MM.1S (cell line): ENCODE measurements at regions not wholly inside any gene's neighbourhood (a gene's known extent, or its start where the extent isn't known, plus 50 kb on each side); places are given as distances from the start of the nearest gene placed in this dataset.

ENCODE experiments used
- DNase-seq: peaks from one replicate; pipeline ENCODE4 v3.0.0-alpha.2; 2015
- H2AFZ ChIP-seq: fragments of 300-600 bp; sonication (generic); 2 replicates; pipeline ENCODE4 v1.6.0; 2016; ENCODE audit warnings: antibody characterized with exemption, low read length
- H3F3A ChIP-seq: fragments of 300-600 bp; sonication (generic); 2 replicates; pipeline ENCODE4 v1.6.1; 2016; ENCODE audit warnings: mild to moderate bottlenecking, antibody characterized with exemption, low read length, moderate library complexity, mixed read lengths; ENCODE audit not compliant: insufficient read depth
- H3K27ac ChIP-seq: fragments of 300-600 bp; sonication (generic); 2 replicates; pipeline ENCODE4 v1.5.1; 2016; ENCODE audit warnings: mild to moderate bottlenecking, low read length
- H3K27me3 ChIP-seq: fragments of 300-600 bp; sonication (generic); replicated peaks from 2 replicates; pipeline ENCODE4 v1.6.0; 2016; ENCODE audit warnings: low read length; ENCODE audit not compliant: insufficient read depth
- H3K36me3 ChIP-seq: fragments of 300-600 bp; sonication (generic); replicated peaks from 2 replicates; pipeline ENCODE4 v1.6.1; 2016; ENCODE audit warnings: mild to moderate bottlenecking, low read length, mixed read lengths; ENCODE audit not compliant: insufficient read depth
- H3K4me1 ChIP-seq: fragments of 300-600 bp; sonication (generic); 2 replicates; pipeline ENCODE4 v1.6.1; 2016; ENCODE audit warnings: low read length, mixed read lengths
- H3K4me2 ChIP-seq: fragments of 300-600 bp; sonication (generic); 2 replicates; pipeline ENCODE4 v1.6.0; 2016; ENCODE audit warnings: low read depth, low read length
- H3K4me3 ChIP-seq: fragments of 300-600 bp; sonication (generic); 2 replicates; pipeline ENCODE4 v1.5.1; 2016; ENCODE audit warnings: low read length, mixed read lengths
- H3K79me2 ChIP-seq: fragments of 300-600 bp; sonication (generic); 2 replicates; pipeline ENCODE4 v1.6.1; 2016; ENCODE audit warnings: mixed run types, low read length, mixed read lengths
- H3K9ac ChIP-seq: fragments of 300-600 bp; sonication (generic); 2 replicates; pipeline ENCODE4 v1.6.1; 2016; ENCODE audit warnings: low read length, mixed read lengths
- H3K9me2 ChIP-seq: fragments of 300-600 bp; sonication (generic); replicated peaks from 2 replicates; pipeline ENCODE4 v1.6.1; 2016; ENCODE audit warnings: mild to moderate bottlenecking, low read length, mixed read lengths; ENCODE audit not compliant: insufficient read depth
- H3K9me3 ChIP-seq: fragments of 300-600 bp; sonication (generic); replicated peaks from 2 replicates; pipeline ENCODE4 v1.6.1; 2016; ENCODE audit warnings: mild to moderate bottlenecking, low read length, mixed read lengths; ENCODE audit not compliant: insufficient read depth
- H4K20me1 ChIP-seq: fragments of 300-600 bp; sonication (generic); 2 replicates; pipeline ENCODE4 v1.6.1; 2016; ENCODE audit warnings: mild to moderate bottlenecking, low read length, moderate library complexity, mixed read lengths; ENCODE audit not compliant: insufficient read depth
- EZH2 ChIP-seq: fragments of 300-600 bp; sonication (generic); optimal IDR thresholded peaks from 2 replicates; pipeline ENCODE3; 2017; ENCODE audit warnings: low read depth, mild to moderate bottlenecking, antibody characterized with exemption, low read length, mixed read lengths
- EZH2phosphoT487 ChIP-seq: fragments of 300-600 bp; sonication (generic); IDR thresholded peaks from 2 replicates; pipeline ENCODE4 v1.6.1; 2018; ENCODE audit warnings: antibody characterized with exemption, low read length
- TF ChIP-seq, protein P1 (sequence below): fragments of 300-600 bp; sonication (generic); IDR thresholded peaks from 2 replicates; pipeline ENCODE4 v1.5.1; 2016; ENCODE audit warnings: antibody characterized with exemption, low read length, mixed read lengths

DNA sequence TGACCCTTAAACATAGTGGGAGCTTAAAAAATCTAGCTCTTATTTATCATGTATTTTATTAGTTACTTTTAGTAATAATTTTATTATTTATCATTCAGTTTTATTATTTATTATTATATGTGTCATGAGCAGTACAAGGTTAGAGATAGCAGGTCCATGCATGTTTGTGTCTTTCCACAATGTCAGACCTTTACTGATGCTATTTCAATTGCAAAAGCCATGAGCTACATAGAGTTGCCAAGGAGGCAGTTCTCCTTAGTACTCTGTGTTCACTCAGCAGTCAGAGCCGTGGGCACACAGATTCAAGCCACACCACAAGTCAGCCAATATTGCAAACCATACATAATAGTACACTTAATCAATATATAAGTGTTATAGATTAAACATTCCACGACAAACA lies 157.9 kb upstream of the NTRK2 start:
- Histone ChIP-seq H4K20me1 (no peaks in the 10 kb centered on the region), H3F3A (no peaks in the 10 kb centered on the region), H3K27ac (no peak overlapping the region), H2AFZ (no peak overlapping the region), H3K9me2 (no peaks in the 10 kb centered on the region), H3K9ac (no peak overlapping the region), H3K4me1 (no peaks in the 10 kb centered on the region), H3K4me2 (no peak overlapping the region), H3K36me3 (no peaks in the 10 kb centered on the region), H3K9me3 (no peaks in the 10 kb centered on the region), H3K79me2 (no peaks in the 10 kb centered on the region), H3K4me3 (no peak overlapping the region), H3K27me3 (no peaks in the 10 kb centered on the region)
- DNase-seq = no peak
- TF ChIP-seq, protein P1, sequence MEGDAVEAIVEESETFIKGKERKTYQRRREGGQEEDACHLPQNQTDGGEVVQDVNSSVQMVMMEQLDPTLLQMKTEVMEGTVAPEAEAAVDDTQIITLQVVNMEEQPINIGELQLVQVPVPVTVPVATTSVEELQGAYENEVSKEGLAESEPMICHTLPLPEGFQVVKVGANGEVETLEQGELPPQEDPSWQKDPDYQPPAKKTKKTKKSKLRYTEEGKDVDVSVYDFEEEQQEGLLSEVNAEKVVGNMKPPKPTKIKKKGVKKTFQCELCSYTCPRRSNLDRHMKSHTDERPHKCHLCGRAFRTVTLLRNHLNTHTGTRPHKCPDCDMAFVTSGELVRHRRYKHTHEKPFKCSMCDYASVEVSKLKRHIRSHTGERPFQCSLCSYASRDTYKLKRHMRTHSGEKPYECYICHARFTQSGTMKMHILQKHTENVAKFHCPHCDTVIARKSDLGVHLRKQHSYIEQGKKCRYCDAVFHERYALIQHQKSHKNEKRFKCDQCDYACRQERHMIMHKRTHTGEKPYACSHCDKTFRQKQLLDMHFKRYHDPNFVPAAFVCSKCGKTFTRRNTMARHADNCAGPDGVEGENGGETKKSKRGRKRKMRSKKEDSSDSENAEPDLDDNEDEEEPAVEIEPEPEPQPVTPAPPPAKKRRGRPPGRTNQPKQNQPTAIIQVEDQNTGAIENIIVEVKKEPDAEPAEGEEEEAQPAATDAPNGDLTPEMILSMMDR = no peak
- TF ChIP-seq EZH2phosphoT487 (no peak), EZH2 (no peak)

DNA sequence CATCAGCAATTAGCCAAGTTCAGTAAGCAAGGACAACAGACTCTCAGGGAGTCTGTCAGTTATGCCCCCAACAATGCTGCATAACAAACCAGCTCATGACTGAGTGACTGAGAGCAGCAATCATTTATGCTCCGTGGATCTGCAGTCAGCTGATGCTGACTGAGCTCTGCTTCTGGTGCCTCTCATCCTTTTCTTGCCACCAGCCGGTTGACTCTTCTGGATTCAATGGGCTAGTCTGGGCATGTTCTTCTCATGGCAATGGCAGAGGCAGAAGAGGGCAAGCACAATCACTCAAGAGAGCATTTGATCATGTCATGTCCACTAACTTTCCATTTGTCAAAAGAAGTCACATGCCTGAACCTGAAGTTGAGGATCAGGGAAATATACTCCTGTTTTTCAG lies 157.0 kb upstream of the NTRK2 start:
- Histone ChIP-seq H4K20me1 (no peaks in the 10 kb centered on the region), H3K36me3 (no peaks in the 10 kb centered on the region), H3F3A (no peaks in the 10 kb centered on the region), H3K4me2 (no peak overlapping the region), H3K27me3 (no peaks in the 10 kb centered on the region), H2AFZ (no peak overlapping the region), H3K9me2 (no peaks in the 10 kb centered on the region), H3K9ac (no peak overlapping the region), H3K9me3 (no peaks in the 10 kb centered on the region), H3K4me3 (no peak overlapping the region), H3K4me1 (no peaks in the 10 kb centered on the region), H3K27ac (no peak overlapping the region), H3K79me2 (no peaks in the 10 kb centered on the region)
- no peak for DNase-seq
- TF ChIP-seq, protein P1 = no peak
- TF ChIP-seq EZH2 (no peak), EZH2phosphoT487 (no peak)

DNA sequence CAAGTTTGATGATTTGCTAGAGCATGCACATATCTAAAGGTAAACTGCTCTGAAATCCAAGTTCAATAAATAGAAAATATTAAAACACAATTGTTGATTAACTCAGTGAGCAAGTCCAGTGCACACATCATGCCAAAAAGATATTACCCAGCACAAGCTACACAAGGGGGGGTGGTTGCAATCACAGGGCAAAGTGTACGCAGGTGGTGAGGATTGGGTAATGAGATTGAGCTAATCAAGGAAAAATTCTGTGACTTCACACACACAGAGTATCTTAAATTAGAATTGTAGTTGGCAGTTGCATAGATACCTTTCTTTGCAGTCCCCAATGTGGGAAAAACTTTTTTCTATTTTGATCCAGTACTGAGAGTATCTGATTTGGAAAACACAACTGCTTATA lies 156.1 kb upstream of the NTRK2 start:
- H3K4me2 ChIP-seq = no peak overlapping the region
- no peaks in the 10 kb centered on the region for H3K9me3 ChIP-seq
- no peak for DNase-seq
- H3K4me3 ChIP-seq = no peak overlapping the region
- TF ChIP-seq EZH2 = no peak
- no peak for TF ChIP-seq EZH2phosphoT487
- TF ChIP-seq, protein P1 = no peak
- H3K9me2 ChIP-seq = no peaks in the 10 kb centered on the region
- H3K79me2 ChIP-seq = no peaks in the 10 kb centered on the region
- H3F3A ChIP-seq = no peaks in the 10 kb centered on the region
- no peaks in the 10 kb centered on the region for H3K4me1 ChIP-seq
- no peaks in the 10 kb centered on the region for H3K27me3 ChIP-seq
- no peaks in the 10 kb centered on the region for H3K36me3 ChIP-seq
- no peaks in the 10 kb centered on the region for H4K20me1 ChIP-seq
- no peak overlapping the region for H2AFZ ChIP-seq
- no peak overlapping the region for H3K27ac ChIP-seq
- H3K9ac ChIP-seq = no peak overlapping the region
